ENCODE measurements at regions not wholly inside any gene's neighbourhood (a gene's known extent, or its start where the extent isn't known, plus 50 kb on each side); places are given as distances from the start of the nearest gene placed in this dataset.

DNA sequence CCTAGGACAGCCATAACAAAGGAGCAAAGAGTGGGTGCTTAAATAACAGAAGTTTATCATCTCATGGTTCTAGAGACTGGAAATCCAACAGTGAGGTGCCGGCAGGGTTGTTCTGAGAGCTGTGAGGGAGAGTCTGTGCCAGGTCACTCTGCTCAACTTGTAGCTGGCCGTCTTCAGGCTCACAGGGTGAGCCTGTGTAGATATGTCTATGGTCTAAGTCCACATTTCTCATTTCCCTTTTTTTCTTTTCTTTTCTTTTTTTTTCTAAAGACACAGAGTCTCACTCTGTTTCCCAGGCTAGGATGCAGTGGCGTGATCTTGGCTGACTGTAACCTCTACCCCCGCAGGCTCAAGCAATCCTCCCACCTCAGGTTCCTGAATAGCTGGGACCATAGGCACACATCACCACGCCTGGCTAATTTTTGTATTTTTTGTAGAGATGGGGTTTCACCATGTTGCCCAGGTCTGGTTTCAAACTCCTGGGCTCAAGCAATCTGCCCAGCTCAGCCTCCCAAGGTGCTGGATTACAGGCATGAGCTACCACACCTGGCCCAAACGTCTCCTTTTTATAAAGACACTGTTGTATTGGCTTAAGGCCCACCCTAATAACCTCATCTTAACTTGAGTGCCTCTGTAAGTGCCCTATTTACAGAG is 142.2 kb downstream of the SP3 start:
- TF ChIP-seq EZH2phosphoT487 (IDR thresholded peaks at IDR 0.05; ENCODE audit: borderline replicate concordance, low read length), result no peak
- TF ChIP-seq, protein P1, sequence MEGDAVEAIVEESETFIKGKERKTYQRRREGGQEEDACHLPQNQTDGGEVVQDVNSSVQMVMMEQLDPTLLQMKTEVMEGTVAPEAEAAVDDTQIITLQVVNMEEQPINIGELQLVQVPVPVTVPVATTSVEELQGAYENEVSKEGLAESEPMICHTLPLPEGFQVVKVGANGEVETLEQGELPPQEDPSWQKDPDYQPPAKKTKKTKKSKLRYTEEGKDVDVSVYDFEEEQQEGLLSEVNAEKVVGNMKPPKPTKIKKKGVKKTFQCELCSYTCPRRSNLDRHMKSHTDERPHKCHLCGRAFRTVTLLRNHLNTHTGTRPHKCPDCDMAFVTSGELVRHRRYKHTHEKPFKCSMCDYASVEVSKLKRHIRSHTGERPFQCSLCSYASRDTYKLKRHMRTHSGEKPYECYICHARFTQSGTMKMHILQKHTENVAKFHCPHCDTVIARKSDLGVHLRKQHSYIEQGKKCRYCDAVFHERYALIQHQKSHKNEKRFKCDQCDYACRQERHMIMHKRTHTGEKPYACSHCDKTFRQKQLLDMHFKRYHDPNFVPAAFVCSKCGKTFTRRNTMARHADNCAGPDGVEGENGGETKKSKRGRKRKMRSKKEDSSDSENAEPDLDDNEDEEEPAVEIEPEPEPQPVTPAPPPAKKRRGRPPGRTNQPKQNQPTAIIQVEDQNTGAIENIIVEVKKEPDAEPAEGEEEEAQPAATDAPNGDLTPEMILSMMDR (IDR thresholded peaks at IDR 0.05; ENCODE audit: low read depth, low read length, poor library complexity, severe bottlenecking), result no peak
- Histone ChIP-seq H3K27ac (ENCODE audit: low read depth, low read length) (no peak overlapping the region), H3K4me3 (ENCODE audit: low read length) (no peak overlapping the region), H3K79me2 (ENCODE audit: control insufficient read depth, low read length) (no peaks in the 10 kb centered on the region), H4K20me1 (ENCODE audit: control insufficient read depth, insufficient read depth, low read depth, low read length) (no peaks in the 10 kb centered on the region), H3K27me3 (ENCODE audit: control insufficient read depth, low read length) (peaks cover 18% of the 10 kb centered on the region), H3K4me2 (ENCODE audit: low read length) (no peak overlapping the region), H3K9me3 (ENCODE audit: control insufficient read depth, insufficient read depth, low read length) (no peaks in the 10 kb centered on the region), H3K36me3 (ENCODE audit: control insufficient read depth, low read length) (no peaks in the 10 kb centered on the region), H3F3A (ENCODE audit: control insufficient read depth, insufficient read depth) (no peaks in the 10 kb centered on the region), H3K4me1 (ENCODE audit: control insufficient read depth, low read length) (no peaks in the 10 kb centered on the region), H3K9me2 (replicated peaks; ENCODE audit: control insufficient read depth, low read length) (no peaks in the 10 kb centered on the region)

GRCh38 chr2:173823543-173823939 is 141.6 kb downstream of the SP3 start:
- no peak overlapping the region for H3K4me3 ChIP-seq (ENCODE audit: low read length)
- no peaks in the 10 kb centered on the region for H3F3A ChIP-seq (ENCODE audit: control insufficient read depth, insufficient read depth)
- H3K79me2 ChIP-seq (ENCODE audit: control insufficient read depth, low read length), result no peaks in the 10 kb centered on the region
- TF ChIP-seq EZH2phosphoT487 (IDR thresholded peaks at IDR 0.05; ENCODE audit: borderline replicate concordance, low read length), result no peak
- TF ChIP-seq, protein P1 (IDR thresholded peaks at IDR 0.05; ENCODE audit: low read depth, low read length, poor library complexity, severe bottlenecking), result no peak
- H3K4me1 ChIP-seq (ENCODE audit: control insufficient read depth, low read length), result no peaks in the 10 kb centered on the region
- H4K20me1 ChIP-seq (ENCODE audit: control insufficient read depth, insufficient read depth, low read depth, low read length), result no peaks in the 10 kb centered on the region
- peaks cover 18% of the 10 kb centered on the region for H3K27me3 ChIP-seq (ENCODE audit: control insufficient read depth, low read length)
- H3K9me3 ChIP-seq (ENCODE audit: control insufficient read depth, insufficient read depth, low read length), result no peaks in the 10 kb centered on the region
- H3K4me2 ChIP-seq (ENCODE audit: low read length), result no peak overlapping the region
- no peaks in the 10 kb centered on the region for H3K36me3 ChIP-seq (ENCODE audit: control insufficient read depth, low read length)
- no peak overlapping the region for H3K27ac ChIP-seq (ENCODE audit: low read depth, low read length)
- no peaks in the 10 kb centered on the region for H3K9me2 ChIP-seq (replicated peaks; ENCODE audit: control insufficient read depth, low read length)

DNA sequence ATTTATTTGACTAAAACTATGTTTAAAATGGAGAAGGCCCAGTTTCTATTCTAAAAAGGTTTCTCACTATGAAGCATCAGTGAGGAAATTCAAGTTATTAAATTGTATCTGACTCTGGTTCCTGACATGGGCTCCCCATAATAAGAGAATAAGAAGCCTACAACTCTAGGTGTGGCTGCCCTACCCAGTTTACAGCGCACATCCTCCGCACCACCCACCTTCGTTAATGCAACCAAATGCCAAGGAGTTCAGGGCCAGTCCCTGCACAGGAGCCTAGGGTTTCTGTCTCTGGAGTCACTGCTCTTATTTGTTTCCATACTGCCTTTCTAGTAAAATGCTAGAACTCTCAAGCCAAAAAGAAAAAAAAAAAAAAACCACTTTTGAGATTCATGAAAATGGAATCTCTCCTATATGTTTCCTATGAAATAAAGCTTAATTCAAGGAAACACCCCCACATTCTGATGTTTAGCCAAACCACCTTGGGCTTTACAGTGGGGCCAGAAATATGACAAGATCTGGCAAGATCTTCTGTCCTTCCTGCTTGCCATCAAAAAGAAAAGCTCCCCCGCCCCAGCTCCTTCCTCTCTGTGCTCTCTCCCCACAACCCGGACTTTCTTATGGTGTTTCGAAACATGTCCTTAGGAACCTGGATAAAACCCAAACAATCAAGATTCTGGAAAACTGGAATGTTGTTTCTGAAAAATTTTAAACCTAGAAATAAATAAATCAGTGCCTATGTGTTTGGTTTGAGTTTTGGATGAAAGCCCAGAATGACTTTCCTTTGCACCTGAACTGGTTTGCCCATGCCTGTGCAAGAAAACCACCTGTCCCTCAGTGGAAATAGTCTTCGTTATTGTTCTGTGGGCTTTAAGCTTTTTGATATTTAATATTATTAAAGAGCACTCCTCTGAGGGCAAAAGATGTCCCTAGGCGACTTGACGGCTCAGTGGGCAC is 136.7 kb downstream of the SP3 start:
- Histone ChIP-seq H3K4me3 (ENCODE audit: low read length) (no peak overlapping the region), H3K4me1 (ENCODE audit: control insufficient read depth, low read length) (no peaks in the 10 kb centered on the region), H3K9me3 (ENCODE audit: control insufficient read depth, insufficient read depth, low read length) (no peaks in the 10 kb centered on the region), H3K4me2 (ENCODE audit: low read length) (no peak overlapping the region), H3K36me3 (ENCODE audit: control insufficient read depth, low read length) (no peaks in the 10 kb centered on the region), H4K20me1 (ENCODE audit: control insufficient read depth, insufficient read depth, low read depth, low read length) (no peaks in the 10 kb centered on the region), H3K9me2 (replicated peaks; ENCODE audit: control insufficient read depth, low read length) (no peaks in the 10 kb centered on the region), H3K27ac (ENCODE audit: low read depth, low read length) (no peak overlapping the region), H3F3A (ENCODE audit: control insufficient read depth, insufficient read depth) (no peaks in the 10 kb centered on the region), H3K27me3 (ENCODE audit: control insufficient read depth, low read length) (peaks cover 10% of the 10 kb centered on the region; the same call in 1 of the 2 replicates), H3K79me2 (ENCODE audit: control insufficient read depth, low read length) (no peaks in the 10 kb centered on the region)
- TF ChIP-seq, protein P1 (IDR thresholded peaks at IDR 0.05; ENCODE audit: low read depth, low read length, poor library complexity, severe bottlenecking), result no peak
- no peak for TF ChIP-seq EZH2phosphoT487 (IDR thresholded peaks at IDR 0.05; ENCODE audit: borderline replicate concordance, low read length)
